ENCODE measurements at regions not wholly inside any gene's neighbourhood (a gene's known extent, or its start where the extent isn't known, plus 50 kb on each side); places are given as distances from the start of the nearest gene placed in this dataset.

DNA sequence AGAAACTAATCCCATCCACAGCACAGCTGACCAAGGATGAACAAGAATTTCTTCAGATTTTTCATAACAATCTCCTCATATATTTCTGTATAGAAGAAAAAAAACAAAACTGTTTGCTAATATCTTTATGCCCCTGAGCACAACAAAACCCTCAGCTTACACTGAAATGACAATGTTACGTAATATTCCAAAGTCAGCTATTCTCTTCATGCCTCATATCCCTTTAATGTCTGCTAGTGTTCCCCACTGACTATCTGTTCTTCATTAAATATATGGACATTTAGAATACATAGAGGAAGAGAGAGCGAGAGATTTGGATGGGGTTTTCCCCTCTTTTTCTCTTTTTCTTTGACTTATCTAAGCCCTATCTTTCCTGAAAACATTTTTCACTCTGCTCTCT is 87.9 kb upstream of the GULP1 start:
- intact Hi-C loops (cut with micrococcal nuclease) = no loop called here

DNA sequence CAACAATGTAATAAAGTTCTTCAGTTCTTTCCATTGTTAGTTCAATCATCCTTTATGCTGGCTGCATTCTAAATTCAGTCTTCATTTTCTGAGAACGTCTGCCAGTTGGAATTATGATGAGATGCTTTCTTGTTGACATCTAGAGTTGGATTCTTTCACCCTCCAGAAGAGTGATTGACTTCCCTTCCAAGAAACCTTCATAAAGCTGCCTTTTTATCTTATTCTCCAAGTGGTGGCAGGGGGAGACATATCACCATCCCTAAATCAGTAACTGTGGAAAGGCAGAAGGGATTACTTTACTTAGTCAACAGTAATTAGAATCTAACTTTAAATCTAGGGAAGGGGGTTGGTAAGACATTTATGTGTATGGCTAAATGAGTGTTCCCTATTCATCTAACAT is 86.8 kb upstream of the GULP1 start:
- Mint-ChIP-seq H3K4me3 (no peak overlapping the region), H3K36me3 (ENCODE audit: low read depth) (no peaks in the 10 kb centered on the region), H3K9me3 (peaks cover 2% of the 10 kb centered on the region), H3K4me1 (ENCODE audit: low read depth) (no peaks in the 10 kb centered on the region), H3K27me3 (ENCODE audit: low read depth) (no peaks in the 10 kb centered on the region), H3K27ac (no peak overlapping the region)
- DNase-seq = no peak
- intact Hi-C loops (cut with micrococcal nuclease) = no loop called here
- CTCF ChIA-PET = interaction anchor here (0.9 kb wide), 1 partner anchor 16 kb away, joined by 3 read pairs; no protein-coding TSS in a partner anchor

More for the DNA sequence above, 87.9 kb upstream of the GULP1 start:
- CTCF ChIA-PET = no interaction called here
- Mint-ChIP-seq H3K9me3 (peaks cover 2% of the 10 kb centered on the region), H3K27ac (no peak overlapping the region), H3K36me3 (ENCODE audit: low read depth) (no peaks in the 10 kb centered on the region), H3K4me1 (ENCODE audit: low read depth) (no peaks in the 10 kb centered on the region), H3K4me3 (no peak overlapping the region), H3K27me3 (ENCODE audit: low read depth) (no peaks in the 10 kb centered on the region)
- DNase-seq = no peak

DNA sequence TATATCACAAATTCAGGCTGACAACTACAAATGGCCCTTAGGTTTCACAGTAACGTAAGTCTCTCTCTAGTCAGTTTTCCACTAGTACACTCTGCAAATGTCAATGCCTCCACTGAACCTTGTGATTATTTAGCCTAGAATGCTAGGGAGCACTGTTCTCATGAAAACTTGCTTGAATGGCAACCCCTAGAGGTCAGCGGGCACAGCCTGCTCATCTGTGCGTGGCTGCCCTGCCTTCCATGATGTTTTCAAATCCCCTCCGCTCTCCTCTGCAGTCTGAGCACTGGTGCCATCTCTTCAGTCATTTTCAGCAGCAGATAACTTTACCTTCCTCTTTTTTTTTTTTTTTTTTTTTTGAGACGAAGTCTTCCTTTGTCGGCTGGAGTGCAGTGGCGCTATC is 84.1 kb upstream of the GULP1 start:
- H3K4me1 Mint-ChIP-seq (ENCODE audit: low read depth) = no peaks in the 10 kb centered on the region
- DNase-seq = no peak
- no peak overlapping the region for H3K4me3 Mint-ChIP-seq
- no peaks in the 10 kb centered on the region for H3K36me3 Mint-ChIP-seq (ENCODE audit: low read depth)
- CTCF ChIA-PET = no interaction called here
- no peaks in the 10 kb centered on the region for H3K27me3 Mint-ChIP-seq (ENCODE audit: low read depth)
- H3K27ac Mint-ChIP-seq = no peak overlapping the region
- H3K9me3 Mint-ChIP-seq = peaks cover 2% of the 10 kb centered on the region
- intact Hi-C loops (cut with micrococcal nuclease) = no loop called here

DNA sequence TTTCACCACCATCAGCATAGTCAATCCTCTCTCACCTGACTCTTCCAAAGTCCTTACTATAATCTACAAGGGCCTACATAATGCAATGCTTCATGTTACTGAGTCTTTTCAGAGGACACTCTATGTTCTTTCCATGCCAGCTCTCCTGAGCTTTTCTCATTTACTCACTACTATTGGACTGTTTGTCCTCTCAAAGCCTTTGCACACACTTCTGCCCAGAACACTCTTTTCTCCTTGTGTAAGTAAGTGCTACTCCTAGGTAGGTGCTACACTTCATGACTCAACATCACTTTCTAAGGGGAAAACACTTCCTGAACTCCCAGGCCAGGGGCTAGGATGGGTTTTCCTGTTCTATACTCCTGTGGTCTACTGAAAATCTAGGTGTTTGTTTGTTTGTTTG is 82.5 kb upstream of the GULP1 start:
- CTCF ChIA-PET = no interaction called here
- DNase-seq = no peak
- Mint-ChIP-seq H3K4me1 (ENCODE audit: low read depth) (no peaks in the 10 kb centered on the region), H3K27me3 (ENCODE audit: low read depth) (no peaks in the 10 kb centered on the region), H3K9me3 (peaks cover 2% of the 10 kb centered on the region), H3K36me3 (ENCODE audit: low read depth) (no peaks in the 10 kb centered on the region), H3K4me3 (no peak overlapping the region), H3K27ac (no peak overlapping the region)
- intact Hi-C loops (cut with micrococcal nuclease) = no loop called here

DNA sequence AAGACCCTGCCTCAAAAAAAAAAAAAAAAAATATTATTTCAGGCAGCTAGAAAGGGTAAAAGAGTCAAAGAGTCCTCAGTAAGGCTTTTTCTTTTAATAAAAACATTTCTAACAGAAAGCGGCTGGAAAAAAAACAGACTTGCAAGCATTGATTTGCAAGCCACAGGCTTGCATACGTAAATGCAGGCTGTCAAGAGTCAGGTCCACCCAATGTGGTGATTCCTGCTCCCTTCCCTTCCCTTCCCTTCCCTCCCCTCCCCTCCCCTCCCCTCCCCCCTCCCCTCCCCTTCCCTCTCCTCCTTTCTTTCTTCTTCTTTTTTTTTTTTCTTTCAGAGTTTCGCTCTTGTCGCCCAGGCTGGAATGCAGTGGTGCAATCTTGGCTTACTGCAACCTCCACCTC is 74.4 kb upstream of the GULP1 start:
- Mint-ChIP-seq H3K27me3 (ENCODE audit: low read depth) (no peaks in the 10 kb centered on the region), H3K9me3 (no peaks in the 10 kb centered on the region)
- CTCF ChIA-PET = interaction anchor here (0.6 kb wide), 1 partner anchor 737 kb away, joined by 3 read pairs; no protein-coding TSS in a partner anchor

DNA sequence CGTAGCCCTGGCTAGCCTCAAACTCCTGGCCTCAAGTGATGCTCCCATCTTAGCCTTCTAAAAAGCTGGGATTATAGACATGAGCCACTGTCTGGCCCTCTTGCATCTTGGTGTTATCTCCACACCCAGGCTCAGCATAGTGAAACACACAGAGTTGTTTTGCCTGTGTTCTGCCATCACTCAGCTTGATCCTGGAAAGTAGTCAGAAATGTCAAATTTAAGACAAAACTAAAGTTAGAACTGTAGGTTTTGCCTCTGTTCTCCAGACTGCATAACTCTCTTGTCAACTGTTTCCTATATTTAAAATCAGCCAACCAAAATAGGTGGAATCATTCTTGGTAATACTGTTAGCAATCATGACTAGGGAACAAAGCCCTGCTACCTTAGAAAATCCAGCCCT is 72.1 kb upstream of the GULP1 start:
- no peak for DNase-seq
- no peak overlapping the region for H3K27ac Mint-ChIP-seq
- H3K36me3 Mint-ChIP-seq (ENCODE audit: low read depth) = no peaks in the 10 kb centered on the region
- no peaks in the 10 kb centered on the region for H3K9me3 Mint-ChIP-seq
- CTCF ChIA-PET = no interaction called here
- H3K4me3 Mint-ChIP-seq = no peak overlapping the region
- H3K4me1 Mint-ChIP-seq (ENCODE audit: low read depth) = no peaks in the 10 kb centered on the region
- peaks cover 4% of the 10 kb centered on the region for H3K27me3 Mint-ChIP-seq (ENCODE audit: low read depth)
- intact Hi-C loops (cut with micrococcal nuclease) = no loop called here

More for the DNA sequence above, 74.4 kb upstream of the GULP1 start:
- no peak overlapping the region for H3K27ac Mint-ChIP-seq
- no peaks in the 10 kb centered on the region for H3K4me1 Mint-ChIP-seq (ENCODE audit: low read depth)
- no peak for DNase-seq
- intact Hi-C loops (cut with micrococcal nuclease) = no loop called here
- no peaks in the 10 kb centered on the region for H3K36me3 Mint-ChIP-seq (ENCODE audit: low read depth)
- no peak overlapping the region for H3K4me3 Mint-ChIP-seq

DNA sequence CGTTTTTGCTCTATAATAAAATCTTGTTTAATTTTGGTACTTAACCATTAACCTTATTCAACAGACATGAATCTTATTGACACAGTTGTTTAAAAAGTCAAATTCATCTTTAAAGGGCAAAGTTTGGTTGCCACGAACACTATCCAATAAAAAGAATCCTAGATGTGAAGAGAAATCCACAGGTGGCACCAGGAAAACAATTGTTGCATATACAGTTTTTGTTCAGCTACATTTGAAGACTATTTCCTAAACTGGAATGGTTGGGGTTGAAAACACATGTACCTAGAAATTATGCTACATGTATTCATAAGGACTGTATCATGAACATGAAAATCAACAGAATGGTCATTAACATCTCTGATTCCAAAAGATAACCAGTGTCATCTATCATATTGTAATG is 71.1 kb upstream of the GULP1 start:
- Mint-ChIP-seq H3K9me3 (no peaks in the 10 kb centered on the region), H3K4me1 (ENCODE audit: low read depth) (no peaks in the 10 kb centered on the region), H3K27ac (no peak overlapping the region), H3K36me3 (ENCODE audit: low read depth) (no peaks in the 10 kb centered on the region), H3K27me3 (ENCODE audit: low read depth) (peaks cover 4% of the 10 kb centered on the region), H3K4me3 (no peak overlapping the region)
- intact Hi-C loops (cut with micrococcal nuclease) = no loop called here
- DNase-seq = no peak
- CTCF ChIA-PET = interaction anchor here (0.9 kb wide), 1 partner anchor 15 kb away, joined by 3 read pairs; no protein-coding TSS in a partner anchor

DNA sequence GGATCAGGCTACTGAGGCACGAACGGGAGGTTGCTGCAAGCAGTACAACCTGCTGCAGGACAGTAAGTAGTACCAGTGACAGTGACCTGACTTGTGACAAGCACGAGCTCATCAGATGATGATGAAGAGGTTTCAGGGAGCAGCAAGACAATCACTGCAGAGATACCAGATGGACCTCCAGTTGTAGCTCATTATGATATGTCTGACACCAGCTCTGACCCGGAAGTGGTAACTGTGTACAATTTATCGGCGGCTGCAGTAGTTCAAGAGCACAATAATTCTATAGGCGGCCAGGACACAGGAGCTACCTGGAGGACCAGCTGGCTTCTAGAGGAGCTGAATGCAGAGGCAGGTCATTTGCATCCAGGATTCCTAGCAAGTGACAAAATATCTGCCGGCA is 64.0 kb upstream of the GULP1 start:
- Mint-ChIP-seq H3K27me3 (ENCODE audit: low read depth) (peaks cover 4% of the 10 kb centered on the region), H3K9me3 (peaks cover 5% of the 10 kb centered on the region), H3K36me3 (ENCODE audit: low read depth) (no peaks in the 10 kb centered on the region), H3K27ac (no peak overlapping the region), H3K4me3 (no peak overlapping the region), H3K4me1 (ENCODE audit: low read depth) (no peaks in the 10 kb centered on the region)
- intact Hi-C loops (cut with micrococcal nuclease) = no loop called here
- CTCF ChIA-PET = no interaction called here
- no peak for DNase-seq

DNA sequence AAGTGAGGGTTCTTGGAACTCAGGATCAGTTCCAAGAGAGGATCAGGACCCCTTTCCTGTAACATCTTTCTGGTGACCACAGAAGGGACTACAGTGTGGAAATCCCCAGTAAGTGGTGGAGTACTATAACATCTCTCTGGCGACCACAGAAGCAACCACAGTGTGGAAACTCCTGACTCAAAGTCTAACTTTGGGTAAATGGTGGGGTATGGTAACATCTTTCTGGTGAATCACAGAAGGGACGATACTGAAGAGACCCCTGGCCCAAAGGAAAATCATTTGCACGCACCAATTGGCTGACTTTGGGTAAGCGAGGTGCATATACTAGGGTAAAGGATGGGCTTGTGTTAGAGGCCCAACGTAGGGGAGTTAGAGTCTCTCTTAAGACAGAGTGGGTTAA is 56.3 kb upstream of the GULP1 start:
- Mint-ChIP-seq H3K27me3 (ENCODE audit: low read depth) (no peaks in the 10 kb centered on the region), H3K9me3 (peaks cover 12% of the 10 kb centered on the region), H3K27ac (no peak overlapping the region), H3K36me3 (ENCODE audit: low read depth) (peaks cover 2% of the 10 kb centered on the region), H3K4me1 (ENCODE audit: low read depth) (no peaks in the 10 kb centered on the region), H3K4me3 (no peak overlapping the region)
- intact Hi-C loops (cut with micrococcal nuclease) = no loop called here
- no peak for DNase-seq
- CTCF ChIA-PET = no interaction called here

DNA sequence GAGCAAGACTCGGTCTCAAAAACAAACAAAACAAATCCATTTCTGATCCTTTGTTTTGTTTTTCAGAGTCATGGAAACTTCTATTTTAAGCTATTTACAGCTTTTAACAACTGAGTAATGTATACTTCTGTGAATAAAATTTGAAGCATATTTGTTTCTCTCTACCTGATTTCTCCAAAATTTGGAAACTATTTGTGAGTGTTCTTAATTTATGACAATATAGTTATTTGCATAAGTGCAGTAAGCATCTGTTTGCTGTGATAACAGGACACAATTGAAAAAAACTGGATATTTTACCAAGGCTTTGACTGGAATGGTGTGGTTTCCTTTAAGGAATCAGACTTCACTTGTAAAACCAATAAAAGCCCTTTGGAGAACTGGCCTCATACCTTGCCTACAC is 53.3 kb upstream of the GULP1 start:
- H3K36me3 Mint-ChIP-seq (ENCODE audit: low read depth) = peaks cover 2% of the 10 kb centered on the region
- DNase-seq = no peak
- H3K4me1 Mint-ChIP-seq (ENCODE audit: low read depth) = no peaks in the 10 kb centered on the region
- no peak overlapping the region for H3K4me3 Mint-ChIP-seq
- H3K9me3 Mint-ChIP-seq = peaks cover 14% of the 10 kb centered on the region
- no peaks in the 10 kb centered on the region for H3K27me3 Mint-ChIP-seq (ENCODE audit: low read depth)
- intact Hi-C loops (cut with micrococcal nuclease) = no loop called here
- CTCF ChIA-PET = no interaction called here
- H3K27ac Mint-ChIP-seq = no peak overlapping the region
